Lower leg skin (tissue), 3 donors: ENCODE measurements at regions not wholly inside any gene's neighbourhood (a gene's known extent, or its start where the extent isn't known, plus 50 kb on each side); places are given as distances from the start of the nearest gene placed in this dataset.

Source experiments
- CTCF ChIP-seq, 3 donors: fragments of 450-650 bp; IDR thresholded peaks; one replicate each; pipeline ENCODE4 v1.5.1; 2016; ENCODE audit warnings: antibody characterized with exemption in 3 of 3, mild to moderate bottlenecking in 3 of 3, moderate library complexity in 2 of 3
- POLR2A ChIP-seq, 2 donors: fragments of 450-650 bp; IDR thresholded peaks; one replicate each; pipeline ENCODE4 v1.6.1; 2016 to 2017; ENCODE audit warnings: antibody characterized with exemption in 2 of 2, mild to moderate bottlenecking in 1 of 2, moderate library complexity in 1 of 2

- no peak for TF ChIP-seq CTCF (IDR thresholded peaks at IDR 0.05)
- TF ChIP-seq POLR2A (IDR thresholded peaks at IDR 0.05) = no peak
Observed at GRCh38 chr16:66254751-66255150, 111.7 kb upstream of the CDH5 start.
